Limb (tissue), 2 donors: ENCODE measurements at regions not wholly inside any gene's neighbourhood (a gene's known extent, or its start where the extent isn't known, plus 50 kb on each side); places are given as distances from the start of the nearest gene placed in this dataset.

Experiments
- DNase-seq, 2 donors: peaks; one replicate each; pipeline ENCODE4 v3.0.0-alpha.2; 2016; ENCODE audit errors: extremely low spot score in 2 of 2

GRCh38 chr10:3631291-3631690 is 153.7 kb downstream of the KLF6 start:
- DNase-seq, result no peak

DNA sequence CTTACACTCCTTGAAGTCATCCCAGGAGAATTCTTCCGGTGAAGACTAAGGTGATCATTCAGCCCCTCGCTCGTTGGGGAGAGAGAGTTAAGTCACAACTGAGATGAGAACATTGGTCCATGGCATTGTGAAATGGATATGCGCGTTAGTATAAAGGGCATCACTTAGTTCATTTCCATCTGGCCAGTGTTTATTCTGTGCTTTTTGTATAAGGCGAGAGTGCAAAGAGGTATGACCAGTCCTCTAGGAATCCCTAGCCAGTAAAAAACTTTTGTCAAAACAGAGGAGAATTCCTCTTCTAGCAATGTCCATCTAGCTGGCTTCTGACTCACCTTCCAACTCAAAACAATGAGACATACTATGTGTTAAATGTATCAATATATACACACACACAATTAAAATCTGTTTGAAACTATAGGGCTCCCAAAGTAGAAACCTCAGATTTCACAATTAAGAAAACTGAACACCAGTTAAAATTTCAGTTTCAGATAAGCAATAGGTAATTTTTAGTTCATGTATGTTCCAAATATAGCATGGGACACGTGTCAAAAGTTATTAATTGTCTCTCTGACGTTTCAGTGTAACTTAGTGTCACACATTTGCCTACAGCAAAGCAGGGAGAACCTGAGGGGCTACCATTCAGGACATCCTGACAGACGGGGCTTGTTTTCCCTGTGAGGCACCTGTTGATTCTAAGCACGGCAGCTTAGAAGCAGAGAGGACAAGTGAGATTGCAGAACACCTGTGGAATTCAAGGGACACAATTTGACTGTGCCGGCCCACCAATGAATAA is 158.9 kb downstream of the KLF6 start:
- no peak for DNase-seq

DNA sequence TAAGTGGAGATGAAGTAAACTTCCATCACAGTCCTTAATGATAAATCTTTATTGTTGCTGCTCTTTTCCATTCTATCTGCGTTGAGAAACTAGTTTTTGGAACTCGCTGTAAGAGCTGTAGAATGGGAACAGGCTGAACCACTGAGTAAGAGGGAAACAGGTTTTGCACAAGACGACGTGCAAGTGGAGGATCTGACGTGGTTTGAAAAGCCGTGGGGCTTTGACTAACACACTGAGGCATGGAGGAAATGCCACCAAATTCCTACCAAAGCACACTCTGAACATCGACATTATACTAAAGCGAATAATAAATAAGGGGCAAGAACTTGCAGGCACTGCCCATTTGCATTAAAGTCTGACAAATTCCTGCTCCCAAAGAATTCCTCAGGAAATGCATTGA is 160.6 kb downstream of the KLF6 start:
- DNase-seq, result no peak

GRCh38 chr10:3623746-3624145 is 161.3 kb downstream of the KLF6 start:
- DNase-seq, result peak in 1 of 2 donors; percentile 68

DNA sequence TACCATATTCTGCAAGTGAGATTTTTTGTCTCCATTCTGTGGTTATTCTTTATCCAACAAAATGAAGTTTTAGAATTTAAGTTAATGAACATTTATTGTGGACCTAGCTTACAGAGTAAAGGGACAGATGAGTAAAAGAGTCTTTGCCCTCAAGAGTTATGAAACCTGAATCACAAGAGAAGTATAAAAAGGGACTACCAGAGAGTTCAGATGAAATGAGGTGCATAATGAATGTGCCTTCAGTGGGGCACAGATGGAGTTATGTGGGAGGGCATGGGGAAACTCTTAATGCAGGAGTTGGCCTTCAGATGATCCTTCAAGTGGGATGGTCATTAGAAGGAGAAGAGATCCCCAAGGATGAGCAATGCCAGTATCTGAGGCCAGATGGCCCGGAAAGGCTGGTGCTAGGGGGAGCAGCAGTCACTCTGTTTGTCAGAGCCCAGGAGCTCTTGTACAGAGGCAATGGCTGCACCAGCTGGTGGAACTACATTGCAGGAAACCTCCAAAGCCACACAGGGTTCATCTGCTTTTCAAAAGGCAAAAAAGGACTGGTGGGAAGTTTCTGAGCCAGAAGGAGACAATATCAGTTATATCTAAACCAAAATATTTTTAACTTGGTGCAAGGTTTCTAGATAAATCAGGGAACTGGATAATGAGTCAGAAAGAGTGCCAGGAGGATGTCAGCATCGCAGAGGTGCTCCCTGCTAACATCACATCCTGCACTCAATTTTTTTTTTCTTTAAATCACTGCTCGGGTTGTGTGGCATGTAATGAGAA is 162.0 kb downstream of the KLF6 start:
- DNase-seq, result no peak

DNA sequence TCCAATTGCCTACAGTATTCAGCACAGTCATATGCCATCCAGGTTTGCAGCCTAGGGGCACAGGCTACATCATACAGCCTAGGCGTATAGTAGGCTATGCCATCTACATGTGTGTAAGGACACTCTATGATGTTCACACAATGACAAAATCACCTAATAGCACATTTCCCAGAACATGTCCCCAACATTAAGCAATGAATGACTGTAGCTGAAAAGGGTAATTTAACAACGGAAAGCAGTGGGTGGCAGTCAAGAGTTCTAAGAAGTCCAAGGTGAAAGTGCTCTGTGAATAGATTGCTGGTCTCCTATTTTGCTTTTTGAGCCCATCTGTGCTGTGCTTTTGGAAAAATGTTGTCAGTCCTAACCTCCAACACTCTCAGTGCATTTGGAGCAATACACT is 162.6 kb downstream of the KLF6 start:
- DNase-seq, result no peak

DNA sequence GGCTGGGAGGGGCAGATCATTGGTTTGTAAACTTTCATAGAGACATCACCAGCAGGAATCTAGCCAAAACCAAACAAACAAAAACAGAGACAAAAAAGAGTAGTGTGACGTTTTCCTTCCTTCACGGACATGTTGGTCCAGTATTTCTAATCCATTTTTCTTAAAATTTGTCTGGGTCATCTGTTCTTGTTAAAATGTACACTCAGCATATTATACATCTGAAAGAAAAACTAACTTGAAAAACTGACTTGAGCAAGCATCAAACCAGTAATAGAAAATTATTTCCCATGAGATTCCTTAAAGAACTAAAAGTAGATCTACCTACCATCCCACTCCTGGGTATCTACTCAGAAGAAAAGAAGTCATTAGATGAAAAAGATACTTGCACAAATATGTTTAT is 164.2 kb downstream of the KLF6 start:
- DNase-seq, result no peak

GRCh38 chr10:3619241-3619640 is 165.8 kb downstream of the KLF6 start:
- no peak for DNase-seq

GRCh38 chr10:3616880-3617279 is 168.1 kb downstream of the KLF6 start:
- DNase-seq, result no peak

- DNase-seq, result no peak
These were observed 171.7 kb downstream of the KLF6 start for GRCh38 chr10:3613318-3613717.

DNA sequence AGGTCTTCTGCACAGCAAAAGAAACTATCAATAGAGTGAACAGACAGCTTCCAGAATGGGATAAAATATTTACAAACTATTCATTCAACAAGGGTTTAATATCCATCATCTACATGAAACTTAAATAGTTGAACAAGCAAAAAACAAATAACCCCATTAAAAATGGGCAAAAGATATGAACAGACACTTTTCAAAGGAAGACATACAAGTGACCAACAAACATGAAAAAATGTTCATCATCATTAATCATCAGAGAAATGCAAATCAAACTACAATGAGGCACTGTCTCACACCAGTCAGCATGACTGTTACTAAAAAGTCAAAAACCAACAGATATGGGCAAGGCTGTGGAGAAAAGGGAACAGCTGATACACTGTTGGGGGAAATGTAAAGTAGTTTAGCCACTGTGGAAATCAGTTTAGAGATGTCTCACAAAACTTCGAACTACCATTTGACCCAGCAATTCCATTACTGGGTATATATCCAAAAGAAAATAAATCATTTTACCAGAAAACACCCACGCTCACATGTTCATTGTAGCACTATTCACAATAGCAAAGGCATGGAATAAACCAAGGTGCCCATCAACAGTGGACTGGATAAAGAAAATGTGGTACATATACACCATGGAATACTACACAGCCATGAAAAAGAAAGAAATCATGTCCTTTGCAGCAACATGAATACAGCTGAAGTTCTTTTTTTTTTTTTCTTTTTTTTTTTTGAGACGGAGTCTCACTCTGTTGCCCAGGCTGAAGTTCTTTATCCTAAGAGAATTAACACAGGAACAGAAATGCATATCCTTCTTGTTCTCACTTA is 172.6 kb downstream of the KLF6 start:
- no peak for DNase-seq

DNA sequence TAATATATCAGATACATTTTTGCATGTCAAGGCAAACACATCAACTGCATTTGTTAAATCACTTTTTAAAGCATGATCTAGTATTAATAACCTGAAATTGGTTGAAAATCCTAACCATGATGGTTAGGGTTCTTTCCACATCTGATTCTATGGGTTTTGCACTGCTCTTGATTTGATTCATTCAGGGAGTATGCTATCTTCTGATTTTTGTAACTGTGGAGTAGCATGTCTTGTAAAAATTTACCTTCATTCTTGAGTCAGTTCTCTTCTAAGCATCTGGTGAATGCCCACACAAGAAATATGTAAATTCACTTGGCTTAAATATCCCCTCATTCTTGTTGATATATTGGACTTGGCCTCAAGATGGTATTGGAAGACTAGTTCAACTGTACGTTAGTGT is 178.7 kb downstream of the KLF6 start:
- DNase-seq, result no peak

- no peak for DNase-seq
These were observed 179.1 kb downstream of the KLF6 start for GRCh38 chr10:3605882-3606281.

GRCh38 chr10:3595736-3596135 is 189.3 kb downstream of the KLF6 start:
- DNase-seq, result peak in 1 of 2 donors; percentile 4

GRCh38 chr10:3593611-3594010 is 191.4 kb downstream of the KLF6 start:
- DNase-seq, result no peak

DNA sequence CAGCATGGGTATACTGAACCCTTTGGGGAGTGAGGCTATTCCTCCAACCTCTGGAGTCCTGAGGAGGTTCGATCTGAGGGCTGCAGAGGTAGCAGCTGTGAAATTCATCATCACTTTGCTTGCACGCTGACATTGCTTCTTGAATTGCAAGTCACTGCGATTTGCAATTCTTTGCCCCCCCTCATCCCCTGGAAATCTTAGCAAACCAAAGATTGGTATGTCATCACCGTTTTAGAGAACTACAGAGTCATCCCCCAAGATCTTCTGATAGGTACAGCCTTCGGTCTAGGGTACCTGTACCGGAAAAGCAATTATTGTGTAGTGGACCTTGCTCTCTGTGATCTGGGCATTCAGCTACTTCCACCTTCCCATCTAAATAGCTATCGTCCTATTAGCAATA is 192.6 kb downstream of the KLF6 start:
- DNase-seq, result no peak

DNA sequence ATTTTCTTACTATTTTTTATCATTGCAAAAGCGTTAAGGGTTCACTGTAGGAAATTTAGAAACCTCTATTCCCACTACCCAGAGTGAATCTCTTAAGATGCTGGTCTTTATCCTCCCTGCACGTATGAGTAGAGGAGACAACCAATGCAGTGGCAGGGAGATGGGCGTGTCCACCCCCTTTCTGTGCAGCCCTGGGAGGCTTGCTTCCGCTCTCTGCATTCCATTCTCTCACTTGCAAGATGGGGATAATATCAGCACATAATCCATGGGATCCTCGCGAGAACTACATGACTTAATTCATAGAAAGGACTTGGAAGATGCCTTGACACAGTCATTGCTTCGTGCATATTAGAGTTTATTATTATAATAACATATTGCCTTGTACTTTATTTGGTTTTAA is 196.2 kb downstream of the KLF6 start:
- no peak for DNase-seq

GRCh38 chr10:3588346-3588745 is 196.7 kb downstream of the KLF6 start:
- no peak for DNase-seq

DNA sequence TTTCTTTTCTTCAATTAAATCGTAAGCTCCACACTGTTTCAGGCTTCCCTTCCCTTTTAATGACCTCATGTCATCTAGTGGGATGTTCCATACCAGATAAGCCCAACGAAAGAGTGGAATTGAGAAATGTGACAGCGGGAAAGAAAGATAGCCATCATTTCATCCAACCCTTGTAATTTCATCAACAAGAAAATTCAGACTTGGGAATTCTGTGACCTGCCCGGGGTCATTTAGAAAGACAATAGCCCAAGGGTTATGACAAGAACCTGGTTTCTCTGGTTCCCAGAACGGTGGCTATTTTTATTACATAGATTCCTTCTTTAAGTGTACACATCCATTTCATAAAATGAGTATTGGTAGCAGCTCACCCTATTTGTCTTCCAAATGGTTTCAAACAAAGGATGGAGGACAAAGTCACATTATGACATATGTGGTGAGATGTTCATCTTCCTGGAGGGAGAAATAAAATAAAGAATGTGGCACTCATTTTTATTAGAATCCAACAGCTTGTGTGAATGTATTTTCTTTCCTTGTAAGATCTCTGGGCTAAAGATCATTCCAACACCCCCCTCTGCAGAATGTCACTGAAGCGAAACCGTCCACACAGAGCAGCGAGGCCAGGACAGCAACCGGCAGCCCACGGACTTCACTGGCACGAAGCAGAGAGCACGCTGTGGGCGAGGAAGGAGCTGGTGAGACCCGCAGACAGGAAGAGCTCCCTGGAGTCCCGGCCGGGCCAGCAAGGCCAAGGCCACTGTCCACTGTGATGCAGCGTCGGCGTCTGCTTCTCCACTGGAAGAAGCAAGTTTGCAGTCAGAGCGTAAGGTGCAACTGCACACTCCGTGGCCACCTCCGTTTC is 199.9 kb downstream of the KLF6 start:
- DNase-seq, result no peak

GRCh38 chr10:3580565-3580964 is 204.4 kb downstream of the KLF6 start:
- no peak for DNase-seq

DNA sequence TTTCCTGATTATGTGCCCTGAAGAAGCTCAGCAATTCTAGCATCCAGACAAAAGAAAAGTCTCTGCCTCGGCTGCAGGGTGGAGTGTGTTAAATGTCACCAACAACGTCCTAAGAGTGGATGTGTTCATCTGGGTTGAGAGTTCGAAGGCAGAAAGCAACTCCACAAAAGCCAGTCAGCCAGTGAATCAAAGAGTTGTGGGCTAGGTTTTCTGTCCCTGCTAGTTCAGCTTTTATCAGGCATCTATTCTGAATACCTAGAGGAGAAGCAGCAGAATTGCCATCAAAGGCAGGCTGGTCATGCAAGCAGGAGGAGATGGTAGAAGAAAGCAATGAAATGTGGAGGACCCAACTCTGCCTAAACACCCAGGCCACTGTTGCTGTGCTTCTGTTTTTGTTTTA is 205.2 kb downstream of the KLF6 start:
- no peak for DNase-seq
